HG02759 (cell line): ENCODE measurements at regions not wholly inside any gene's neighbourhood (a gene's known extent, or its start where the extent isn't known, plus 50 kb on each side); places are given as distances from the start of the nearest gene placed in this dataset.

Experiments used
- ATAC-seq: cut with Tn5 transposase; IDR thresholded peaks from one replicate; pipeline ENCODE4 v1.9.1; 2021; ENCODE audit warnings: mild to moderate bottlenecking, moderate library complexity; ENCODE audit not compliant: unreplicated experiment

GRCh38 chr12:42979746-42980145, 390.2 kb upstream of the PRICKLE1 start:
- no peak for ATAC-seq

GRCh38 chr12:42978708-42979107, 389.2 kb upstream of the PRICKLE1 start:
- no peak for ATAC-seq

GRCh38 chr12:42977451-42978230, 388.1 kb upstream of the PRICKLE1 start:
- ATAC-seq, result no peak

GRCh38 chr12:42976620-42977019, 387.1 kb upstream of the PRICKLE1 start:
- no peak for ATAC-seq

GRCh38 chr12:42976122-42976521, 386.6 kb upstream of the PRICKLE1 start:
- no peak for ATAC-seq

GRCh38 chr12:42969355-42969754, 379.8 kb upstream of the PRICKLE1 start:
- no peak for ATAC-seq

DNA sequence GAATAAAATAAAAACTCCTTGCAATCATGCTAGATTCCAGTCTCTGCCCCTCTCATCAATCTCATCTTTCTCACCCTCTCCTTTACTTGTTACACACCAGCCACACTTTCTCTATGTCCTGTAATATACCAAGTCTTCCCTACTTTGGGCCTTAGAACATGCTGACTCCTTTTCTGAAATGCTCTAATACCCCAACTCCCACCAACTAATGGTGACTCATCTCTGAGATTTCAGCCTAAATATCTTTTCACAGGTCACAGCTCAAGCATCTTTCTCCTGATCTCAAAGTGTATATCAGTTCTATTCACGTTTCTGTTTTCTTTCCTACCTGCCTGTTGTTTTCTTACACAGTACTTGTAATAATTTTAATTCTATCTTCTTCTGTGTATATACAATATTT, 378.9 kb upstream of the PRICKLE1 start:
- no peak for ATAC-seq

GRCh38 chr12:42967850-42968249, 378.3 kb upstream of the PRICKLE1 start:
- no peak for ATAC-seq

GRCh38 chr12:42963988-42964387, 374.4 kb upstream of the PRICKLE1 start:
- ATAC-seq, result no peak

DNA sequence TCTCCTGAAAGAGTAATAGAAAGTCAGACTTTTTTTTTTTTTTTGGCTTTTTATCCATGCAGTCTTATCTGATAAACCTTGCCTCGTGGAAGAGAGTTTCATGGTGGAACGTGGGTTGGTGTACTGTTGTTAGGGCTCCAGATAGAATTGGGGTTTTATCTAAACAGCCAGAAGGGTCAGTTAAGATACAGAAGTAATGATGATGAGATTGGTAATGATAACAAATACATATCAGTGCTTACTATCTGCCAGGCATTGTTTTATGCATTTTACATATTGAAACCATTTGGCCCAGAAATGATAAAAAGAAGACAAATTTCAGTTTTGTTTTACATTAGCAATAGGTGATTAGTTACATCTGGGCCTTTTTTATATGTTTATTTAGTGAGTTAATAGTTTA, 372.8 kb upstream of the PRICKLE1 start:
- ATAC-seq, result no peak

DNA sequence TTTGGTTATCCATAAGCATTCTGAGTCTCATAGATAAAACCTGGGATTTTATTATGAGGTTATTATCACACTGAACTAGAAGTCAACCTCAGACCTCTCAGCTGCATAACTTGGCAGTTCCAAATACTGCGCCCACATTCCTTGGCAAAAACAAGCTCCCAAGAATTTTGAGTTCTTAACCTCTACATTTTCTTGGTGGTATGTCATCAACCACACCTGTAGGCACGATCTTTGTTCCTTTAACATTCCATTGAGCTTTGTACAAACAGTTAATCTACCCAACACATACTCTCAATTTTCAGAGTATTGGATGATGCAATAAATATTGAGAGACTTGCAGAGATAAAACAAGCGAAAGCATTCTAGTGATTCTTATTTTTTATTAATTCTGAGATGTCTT, 371.8 kb upstream of the PRICKLE1 start:
- ATAC-seq, result no peak

DNA sequence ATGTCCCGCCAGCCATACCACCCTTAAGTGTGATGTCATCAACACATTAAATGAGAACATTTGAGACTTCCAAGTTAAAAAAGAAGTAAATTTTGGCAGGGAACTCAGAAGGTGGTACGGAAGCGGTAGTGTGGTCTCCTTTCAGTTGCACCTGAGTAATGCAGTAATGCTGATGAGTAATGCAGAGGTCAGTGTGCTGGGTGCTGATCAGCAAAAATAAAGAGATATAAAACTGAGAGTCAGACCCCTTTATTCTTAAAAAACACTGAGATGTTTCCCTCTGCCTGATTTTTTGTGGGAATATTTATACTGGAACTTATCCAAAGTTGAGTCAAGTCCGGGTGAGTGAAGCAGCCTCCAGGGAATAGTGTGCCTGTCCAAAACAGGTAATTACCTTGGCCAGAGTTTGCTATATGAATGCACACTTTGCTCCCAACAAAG, 370.6 kb upstream of the PRICKLE1 start:
- no peak for ATAC-seq

GRCh38 chr12:42958291-42958674, 368.7 kb upstream of the PRICKLE1 start:
- ATAC-seq, result no peak

DNA sequence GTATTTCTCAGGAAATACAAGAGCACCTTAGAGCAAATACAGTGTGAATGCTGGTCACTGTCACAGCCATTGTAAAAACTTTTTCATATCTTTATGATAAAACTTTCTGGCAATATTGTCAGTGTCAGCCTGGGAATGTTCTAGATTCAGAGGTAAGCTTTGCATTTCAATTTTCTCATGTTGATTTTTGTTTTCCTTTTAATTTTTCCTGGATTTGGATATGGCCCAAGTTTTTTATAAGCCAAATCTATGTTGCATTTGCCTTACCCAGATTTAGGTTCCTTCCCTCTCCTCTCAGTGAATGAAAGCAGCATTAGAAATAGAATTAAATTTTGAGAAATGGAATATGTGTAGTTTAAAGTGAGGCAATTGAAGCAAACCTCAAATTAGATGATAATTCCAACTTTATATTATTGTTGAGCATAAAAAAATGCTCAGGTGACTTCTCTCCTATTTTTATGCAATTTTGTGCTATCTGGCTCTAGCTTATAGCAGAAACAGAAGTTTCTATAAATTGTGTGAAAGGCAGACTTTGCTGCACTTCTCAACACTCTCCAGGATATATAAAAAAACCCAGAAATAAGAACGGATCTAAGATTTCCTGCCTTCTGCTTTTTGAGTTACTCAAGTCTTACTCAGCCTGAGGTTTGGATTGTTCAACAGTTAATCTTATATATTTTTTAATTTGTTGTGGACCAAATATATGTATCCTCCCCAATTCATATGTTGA, 368.2 kb upstream of the PRICKLE1 start:
- no peak for ATAC-seq

DNA sequence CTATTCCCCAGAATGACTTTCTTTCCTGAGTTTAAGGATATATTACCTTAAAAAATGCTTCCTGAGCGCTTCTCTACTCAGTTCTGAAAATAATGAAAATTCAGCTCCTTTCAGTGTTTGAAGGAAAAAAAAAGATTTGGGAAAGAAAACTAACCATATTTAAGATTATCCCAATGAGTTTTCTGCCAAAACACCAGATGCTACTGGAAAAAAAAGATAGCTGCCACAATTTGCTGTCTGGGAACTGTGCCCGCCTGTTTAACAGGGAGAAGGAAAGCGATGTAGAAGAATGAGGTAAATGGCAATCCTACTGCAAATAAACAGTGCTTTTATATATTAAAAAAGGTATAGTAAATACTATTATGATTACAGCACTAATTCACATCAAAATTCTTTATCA, 367.6 kb upstream of the PRICKLE1 start:
- no peak for ATAC-seq

- no peak for ATAC-seq
Measured at GRCh38 chr12:42953021-42953420, 363.5 kb upstream of the PRICKLE1 start.

- ATAC-seq, result no peak
Measured at GRCh38 chr12:42946871-42947381, 357.4 kb upstream of the PRICKLE1 start.

- no peak for ATAC-seq
Measured at GRCh38 chr12:42945927-42946326, 356.4 kb upstream of the PRICKLE1 start.

DNA sequence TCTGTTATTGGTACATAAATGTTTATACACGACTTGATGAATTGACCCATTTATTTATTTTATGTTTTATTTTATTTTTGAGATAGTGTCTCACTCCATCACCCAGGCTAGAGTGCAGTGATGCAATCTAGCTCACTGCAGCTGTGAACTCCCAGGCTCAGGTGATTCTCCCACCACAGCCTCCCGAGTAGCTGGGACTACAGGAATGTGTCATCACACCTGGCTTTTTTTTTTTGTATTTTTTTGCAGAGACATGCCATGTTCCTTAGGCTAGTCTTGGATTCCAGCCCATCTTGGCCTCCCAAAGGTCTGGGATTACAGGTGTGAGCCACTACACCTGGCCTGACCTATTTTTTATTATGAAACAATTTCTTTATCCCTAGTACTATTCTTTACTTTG, 355.0 kb upstream of the PRICKLE1 start:
- no peak for ATAC-seq

GRCh38 chr12:42936991-42937390, 347.4 kb upstream of the PRICKLE1 start:
- no peak for ATAC-seq

GRCh38 chr12:42936260-42936659, 346.7 kb upstream of the PRICKLE1 start:
- ATAC-seq, result no peak

DNA sequence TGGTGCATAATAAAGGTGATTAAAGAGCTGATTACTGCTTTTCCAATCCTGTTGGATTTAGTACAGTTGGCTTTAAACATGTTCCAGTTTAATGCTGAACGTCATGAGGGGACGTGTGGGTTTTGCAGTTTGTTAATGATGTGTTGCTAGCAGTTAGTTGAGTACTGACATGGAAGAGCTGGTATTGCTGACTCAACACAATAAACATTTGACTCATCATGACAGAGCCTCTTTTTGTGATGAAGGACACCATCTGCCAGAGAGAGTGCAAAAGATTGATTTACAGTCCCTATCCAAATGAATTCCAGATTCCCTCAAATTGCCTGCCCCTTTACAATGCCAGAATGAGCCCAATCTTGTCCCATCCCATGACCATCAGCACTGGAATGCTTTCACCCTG, 346.2 kb upstream of the PRICKLE1 start:
- ATAC-seq, result no peak
